NCI-H187 (cell line): ENCODE measurements at regions not wholly inside any gene's neighbourhood (a gene's known extent, or its start where the extent isn't known, plus 50 kb on each side); places are given as distances from the start of the nearest gene placed in this dataset.
"Not testable (repeated sequence)": the region's sequence is repeated elsewhere in the genome, so short reads cannot be mapped to it uniquely, and the experiment has no call there.

Experiments
- DNase-seq, 2 experiments: peaks; one replicate each; lab custom pipeline; 2025; lab: John Stamatoyannopoulos, UW

GRCh38 chr14:83559721-83560120 is 1970.2 kb upstream of the FLRT2 start:
- no peak for DNase-seq

GRCh38 chr14:83561261-83561660 is 1968.7 kb upstream of the FLRT2 start:
- DNase-seq, result no peak

GRCh38 chr14:83566567-83566966 is 1963.4 kb upstream of the FLRT2 start:
- DNase-seq, result no peak

GRCh38 chr14:83568141-83568540 is 1961.8 kb upstream of the FLRT2 start:
- DNase-seq, result no peak

- no peak for DNase-seq
These were observed 1954.6 kb upstream of the FLRT2 start for GRCh38 chr14:83575301-83575700.

GRCh38 chr14:83583201-83583600 is 1946.7 kb upstream of the FLRT2 start:
- DNase-seq, result no peak

- no peak for DNase-seq
These were observed 1935.1 kb upstream of the FLRT2 start for GRCh38 chr14:83594874-83595273.

GRCh38 chr14:83607682-83608081 is 1922.3 kb upstream of the FLRT2 start:
- no peak for DNase-seq

GRCh38 chr14:83611491-83611890 is 1918.5 kb upstream of the FLRT2 start:
- DNase-seq, result no peak

GRCh38 chr14:83611906-83612390 is 1918.0 kb upstream of the FLRT2 start:
- DNase-seq, result no peak

GRCh38 chr14:83614956-83615355 is 1915.0 kb upstream of the FLRT2 start:
- no peak for DNase-seq

GRCh38 chr14:83624541-83624940 is 1905.4 kb upstream of the FLRT2 start:
- DNase-seq, result no peak

- DNase-seq, result no peak
These were observed 1897.6 kb upstream of the FLRT2 start for GRCh38 chr14:83632375-83632774.

- no peak for DNase-seq
These were observed 1891.0 kb upstream of the FLRT2 start for GRCh38 chr14:83638748-83639504.

- not testable (repeated sequence) for DNase-seq
These were observed 1890.5 kb upstream of the FLRT2 start for GRCh38 chr14:83639505-83639875.

GRCh38 chr14:83646228-83646627 is 1883.7 kb upstream of the FLRT2 start:
- no peak for DNase-seq

GRCh38 chr14:83660597-83660996 is 1869.3 kb upstream of the FLRT2 start:
- no peak for DNase-seq

GRCh38 chr14:83664389-83664788 is 1865.6 kb upstream of the FLRT2 start:
- no peak for DNase-seq

GRCh38 chr14:83689265-83689664 is 1840.7 kb upstream of the FLRT2 start:
- DNase-seq, result no peak

- DNase-seq, result no peak
These were observed 1832.8 kb upstream of the FLRT2 start for GRCh38 chr14:83697099-83697498.

GRCh38 chr14:83702619-83703018 is 1827.3 kb upstream of the FLRT2 start:
- no peak for DNase-seq

- DNase-seq, result no peak
These were observed 1823.6 kb upstream of the FLRT2 start for GRCh38 chr14:83706231-83706954.

- DNase-seq, result no peak
These were observed 1822.9 kb upstream of the FLRT2 start for GRCh38 chr14:83707056-83707455.
